Body of pancreas (tissue), 4 donors: ENCODE measurements at regions not wholly inside any gene's neighbourhood (a gene's known extent, or its start where the extent isn't known, plus 50 kb on each side); places are given as distances from the start of the nearest gene placed in this dataset.

Experiments
- ATAC-seq: fragments of 150-250 bp; one replicate; pipeline ENCODE4 v1.9.1; 2016
- DNase-seq, 4 donors: peaks; one replicate each; pipeline ENCODE4 v3.0.0-alpha.2; 2019
- H3K27ac ChIP-seq, 4 donors: fragments of 200-600 bp; sonication (generic); 1 replicate in 3 of 4; 2 replicates in 1 of 4; pipeline versions ENCODE4 v1.5.1 to v1.6.1; 2016 to 2019; ENCODE audit warnings: mild to moderate bottlenecking in 1 of 4, mixed read lengths in 1 of 4, moderate library complexity in 1 of 4
- H3K27me3 ChIP-seq, 2 donors: fragments of 200-600 bp; sonication (generic); one replicate each; pipeline ENCODE4 v1.6.0; 2016; ENCODE audit warnings: mild to moderate bottlenecking in 1 of 2
- H3K36me3 ChIP-seq, 2 donors: fragments of 200-600 bp; sonication (generic); replicated peaks in 1 of 2; 2 replicates each; pipeline ENCODE4 v1.5.1; 2016; ENCODE audit warnings: low read depth in 2 of 2; ENCODE audit not compliant: insufficient read depth in 1 of 2
- H3K4me1 ChIP-seq: fragments of 200-600 bp; sonication (generic); one replicate; pipeline ENCODE4 v1.6.0; 2016
- H3K4me3 ChIP-seq, 2 donors: fragments of 200-600 bp; sonication (generic); 1 replicate in 1 of 2; 2 replicates in 1 of 2; pipeline ENCODE4 v1.5.1; 2016 to 2019
- H3K9me3 ChIP-seq, 3 donors: fragments of 200-600 bp; sonication (generic); 1 replicate in 2 of 3; 2 replicates in 1 of 3; pipeline ENCODE4 v1.5.1; 2016
- POLR2A ChIP-seq, 3 donors: fragments of 450-650 bp; IDR thresholded peaks; one replicate each; pipeline ENCODE4 v1.6.1; 2016; ENCODE audit warnings: antibody characterized with exemption in 3 of 3, mild to moderate bottlenecking in 2 of 3
- WGBS, 2 donors: methylation state at CpG; one replicate each; pipeline ENCODE4 v1.1.5; 2017; 5-methylcytosine and 5-hydroxymethylcytosine counted together
- intact Hi-C: fragments of 100-400 bp; cut with DNase I; formaldehyde crosslinking; loops from one replicate; pipeline ENCODE4 v1.15.1; 2023
- TF ChIP-seq, protein P1 (sequence below), 7 experiments: fragments of 450-650 bp in 4 of 7; fragments of 200-600 bp in 3 of 7; sonication (generic) in 3 of 7; IDR thresholded peaks; one replicate each; pipeline ENCODE4 v1.5.1; 2016 to 2019; ENCODE audit warnings: antibody characterized with exemption in 7 of 7

DNA sequence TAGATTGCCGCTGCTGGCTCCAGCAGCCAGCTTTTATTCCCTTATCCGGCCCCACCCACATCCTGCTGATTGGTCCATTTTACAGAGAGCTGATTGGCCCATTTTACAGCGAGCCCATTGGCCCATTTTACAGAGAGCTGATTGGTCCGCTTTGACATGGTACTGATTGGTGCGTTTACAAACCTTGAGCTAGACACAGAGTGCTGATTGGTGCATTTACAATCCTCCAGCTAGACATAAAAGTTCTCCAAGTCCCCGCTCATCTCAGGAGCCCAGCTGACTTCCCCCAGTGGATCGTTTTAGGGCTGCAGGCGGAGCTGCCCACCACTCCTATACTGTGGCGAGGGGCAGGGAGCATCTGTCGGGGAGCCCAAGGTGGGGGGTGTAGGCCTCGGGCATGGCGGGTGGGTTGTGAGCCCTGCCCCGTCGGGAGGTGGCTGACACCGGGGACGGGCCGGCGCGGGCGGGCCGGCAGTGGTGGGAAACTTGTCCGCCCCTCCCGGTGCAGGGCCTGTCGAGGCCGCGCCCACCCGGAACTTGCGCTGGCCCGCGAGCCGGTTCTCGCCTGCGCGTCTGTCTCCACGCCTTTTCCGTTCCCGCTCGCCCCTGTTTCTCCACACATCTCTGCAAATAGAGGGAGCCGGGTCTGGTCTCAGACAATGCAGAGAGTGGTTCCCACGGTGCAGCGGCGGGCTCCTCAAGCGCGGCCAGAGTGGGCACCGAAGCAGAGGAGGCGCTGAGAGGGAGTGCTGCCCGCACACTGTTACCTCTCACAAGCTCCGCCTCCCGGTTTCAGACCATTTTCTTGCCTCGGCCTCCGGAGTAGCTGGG is 86.1 kb upstream of the STMND1 start:
- ATAC-seq = peak; percentile 61
- DNase-seq = peak in 2 of 4 donors; percentile 7 to 24
- peaks cover 16% of the 10 kb centered on the region for H3K4me1 ChIP-seq
- no peak overlapping the region for H3K4me3 ChIP-seq
- no peaks in the 10 kb centered on the region for H3K36me3 ChIP-seq
- WGBS, 2 donors = 39 to 54% methylated on average over 45 to 47 of the region's 51 CpGs
- no peak overlapping the region for H3K27ac ChIP-seq
- no peaks in the 10 kb centered on the region for H3K27me3 ChIP-seq
- intact Hi-C loops = no loop called here
- H3K9me3 ChIP-seq = no peaks in the 10 kb centered on the region
- TF ChIP-seq POLR2A (IDR thresholded peaks at IDR 0.05) = peak in 1 of 3 donors; percentile 15
- TF ChIP-seq, protein P1, sequence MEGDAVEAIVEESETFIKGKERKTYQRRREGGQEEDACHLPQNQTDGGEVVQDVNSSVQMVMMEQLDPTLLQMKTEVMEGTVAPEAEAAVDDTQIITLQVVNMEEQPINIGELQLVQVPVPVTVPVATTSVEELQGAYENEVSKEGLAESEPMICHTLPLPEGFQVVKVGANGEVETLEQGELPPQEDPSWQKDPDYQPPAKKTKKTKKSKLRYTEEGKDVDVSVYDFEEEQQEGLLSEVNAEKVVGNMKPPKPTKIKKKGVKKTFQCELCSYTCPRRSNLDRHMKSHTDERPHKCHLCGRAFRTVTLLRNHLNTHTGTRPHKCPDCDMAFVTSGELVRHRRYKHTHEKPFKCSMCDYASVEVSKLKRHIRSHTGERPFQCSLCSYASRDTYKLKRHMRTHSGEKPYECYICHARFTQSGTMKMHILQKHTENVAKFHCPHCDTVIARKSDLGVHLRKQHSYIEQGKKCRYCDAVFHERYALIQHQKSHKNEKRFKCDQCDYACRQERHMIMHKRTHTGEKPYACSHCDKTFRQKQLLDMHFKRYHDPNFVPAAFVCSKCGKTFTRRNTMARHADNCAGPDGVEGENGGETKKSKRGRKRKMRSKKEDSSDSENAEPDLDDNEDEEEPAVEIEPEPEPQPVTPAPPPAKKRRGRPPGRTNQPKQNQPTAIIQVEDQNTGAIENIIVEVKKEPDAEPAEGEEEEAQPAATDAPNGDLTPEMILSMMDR (IDR thresholded peaks at IDR 0.05) = no peak

DNA sequence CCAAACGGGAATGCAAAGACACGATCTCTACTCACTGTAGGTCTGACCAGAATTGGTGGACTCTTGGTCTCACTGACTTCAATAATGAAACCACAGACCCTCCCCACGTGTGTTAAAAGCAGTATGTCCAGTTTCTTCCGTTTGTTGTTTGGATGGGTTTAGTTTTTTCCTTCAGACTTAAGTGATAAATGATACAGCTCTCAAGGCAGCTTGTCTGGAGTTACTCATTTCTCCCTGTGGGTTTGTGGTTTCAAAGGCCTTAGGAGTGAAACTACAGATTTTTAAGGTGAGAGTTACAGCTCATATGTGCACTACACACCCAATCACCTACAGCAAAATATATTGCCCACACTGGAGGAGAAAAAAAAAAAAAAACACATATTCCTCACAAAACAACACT is 86.7 kb upstream of the STMND1 start:
- Histone ChIP-seq H3K27me3 (no peaks in the 10 kb centered on the region), H3K27ac (no peak overlapping the region), H3K9me3 (no peaks in the 10 kb centered on the region), H3K36me3 (no peaks in the 10 kb centered on the region), H3K4me3 (no peak overlapping the region), H3K4me1 (peaks cover 14% of the 10 kb centered on the region)
- no peak for DNase-seq
- no peak for ATAC-seq
- no peak for TF ChIP-seq POLR2A (IDR thresholded peaks at IDR 0.05)
- TF ChIP-seq, protein P1 (IDR thresholded peaks at IDR 0.05) = no peak
- 75 to 87% methylated on average over 4 of the region's 4 CpGs for WGBS, 2 donors
- intact Hi-C loops = no loop called here

DNA sequence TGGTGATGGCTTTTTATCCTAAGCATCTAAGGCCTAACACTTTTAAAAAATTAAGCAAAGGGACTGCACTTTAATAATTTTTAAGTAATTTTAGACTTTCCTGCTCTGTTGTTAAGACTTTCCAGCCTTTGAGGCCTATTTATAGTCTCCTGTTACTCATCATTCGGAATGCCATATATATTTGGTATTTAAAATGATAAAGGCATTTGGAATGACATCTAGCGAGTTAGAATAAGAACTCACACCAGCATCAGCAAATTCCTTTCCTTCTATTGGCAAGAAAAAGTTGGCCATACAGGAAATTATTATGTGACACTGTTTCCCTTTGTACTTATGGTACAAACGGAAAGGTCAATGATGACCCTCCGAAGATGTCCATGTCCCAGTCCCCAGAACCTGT is 88.1 kb upstream of the STMND1 start:
- 96% methylated on average over 4 of the region's 4 CpGs for WGBS, 2 donors
- H3K36me3 ChIP-seq = no peaks in the 10 kb centered on the region
- H3K27ac ChIP-seq = no peak overlapping the region
- no peak overlapping the region for H3K4me3 ChIP-seq
- no peak for TF ChIP-seq POLR2A (IDR thresholded peaks at IDR 0.05)
- TF ChIP-seq, protein P1 (IDR thresholded peaks at IDR 0.05) = no peak
- H3K9me3 ChIP-seq = no peaks in the 10 kb centered on the region
- peaks cover 14% of the 10 kb centered on the region for H3K4me1 ChIP-seq
- no peak for DNase-seq
- no peaks in the 10 kb centered on the region for H3K27me3 ChIP-seq
- no peak for ATAC-seq
- intact Hi-C loops = no loop called here

DNA sequence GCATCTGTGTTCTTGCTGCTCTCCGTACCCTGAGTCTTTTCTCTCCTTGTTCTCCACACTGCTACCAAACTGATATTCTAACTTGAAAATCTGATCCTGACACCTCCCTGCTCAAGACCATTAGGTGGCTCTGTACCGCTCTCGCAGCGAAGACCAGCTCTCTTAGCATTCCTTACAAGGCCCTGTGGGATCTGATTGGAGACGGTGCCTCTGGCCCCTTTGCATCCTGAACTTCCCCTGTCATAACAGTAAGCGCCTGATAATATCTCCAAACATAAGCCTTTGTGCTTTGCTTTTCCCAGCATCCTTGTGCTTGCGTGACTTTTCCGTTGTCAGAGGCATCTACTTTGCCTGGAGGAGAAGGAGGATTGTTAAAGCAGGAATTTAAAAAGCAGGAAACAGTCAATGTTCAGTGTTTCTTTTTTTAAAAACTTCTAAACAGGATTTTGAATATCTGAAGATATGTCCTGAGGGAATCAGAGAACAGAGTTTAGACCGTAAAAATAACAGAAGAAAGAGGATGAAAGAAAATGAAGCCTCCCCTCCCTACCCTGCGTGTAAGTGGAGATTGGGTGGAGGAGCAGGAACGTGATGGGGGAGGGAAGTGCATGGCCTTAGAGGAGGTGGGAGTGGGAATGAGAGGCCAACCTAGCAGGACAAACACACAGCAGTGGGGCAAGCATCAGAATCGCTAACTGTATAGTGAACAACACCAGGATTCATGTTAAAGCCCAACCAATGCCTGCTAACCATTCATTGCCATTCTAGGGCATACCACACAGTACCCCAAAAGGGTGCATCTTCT is 89.2 kb upstream of the STMND1 start:
- no peaks in the 10 kb centered on the region for H3K9me3 ChIP-seq
- peak; percentile 54 for ATAC-seq
- intact Hi-C loops = no loop called here
- H3K27ac ChIP-seq = peak overlapping the region in 3 of 4 donors; percentile 39 to 53 (median 44)
- no peaks in the 10 kb centered on the region for H3K27me3 ChIP-seq
- no peak overlapping the region for H3K4me3 ChIP-seq
- H3K36me3 ChIP-seq = no peaks in the 10 kb centered on the region
- peaks cover 14% of the 10 kb centered on the region for H3K4me1 ChIP-seq
- 54 to 62% methylated on average over 12 of the region's 12 CpGs for WGBS, 2 donors
- TF ChIP-seq POLR2A (IDR thresholded peaks at IDR 0.05) = no peak
- TF ChIP-seq, protein P1 (IDR thresholded peaks at IDR 0.05) = peak in 1 of 7 experiments; percentile 18
- DNase-seq = peak in 2 of 4 donors; percentile 29 to 51
